H1 (cell line): ENCODE measurements at regions not wholly inside any gene's neighbourhood (a gene's known extent, or its start where the extent isn't known, plus 50 kb on each side); places are given as distances from the start of the nearest gene placed in this dataset.

ENCODE experiments used
- CHD7 ChIP-seq: fragments of 300-600 bp; sonication (generic); IDR thresholded peaks from 2 replicates; pipeline ENCODE4 v1.7.1; 2012; ENCODE audit warnings: low read length, moderate library complexity, mild to moderate bottlenecking, inconsistent platforms; ENCODE audit not compliant: insufficient replicate concordance
- CREB1 ChIP-seq: IDR thresholded peaks from 2 replicates; pipeline ENCODE4 v1.6.1; 2012; ENCODE audit warnings: inconsistent platforms
- FOSL1 ChIP-seq: IDR thresholded peaks from 2 replicates; pipeline ENCODE4 v1.6.1; 2011; ENCODE audit warnings: mild to moderate bottlenecking, low read depth, low read length, moderate library complexity; ENCODE audit not compliant: insufficient read depth
- TEAD4 ChIP-seq: IDR thresholded peaks from 2 replicates; pipeline ENCODE4 v1.6.1; 2012; ENCODE audit warnings: low read depth, low read length, inconsistent platforms, mixed read lengths

- TF ChIP-seq CHD7: no peak
- no peak for TF ChIP-seq CREB1
- no peak for TF ChIP-seq FOSL1
- no peak for TF ChIP-seq TEAD4
Measured at GRCh38 chr1:189783456-189783855, 694.2 kb downstream of the BRINP3 start (continued).
